ENCODE measurements at regions not wholly inside any gene's neighbourhood (a gene's known extent, or its start where the extent isn't known, plus 50 kb on each side); places are given as distances from the start of the nearest gene placed in this dataset.

GRCh38 chr7:18128846-18129245 lies 101.2 kb upstream of the PRPS1L1 start:
- Histone ChIP-seq H3K4me1 (ENCODE audit: insufficient read depth, low read length) (no peaks in the 10 kb centered on the region), H3K9me3 (ENCODE audit: low read depth, low read length) (no peaks in the 10 kb centered on the region)

GRCh38 chr7:18132811-18133210 lies 105.2 kb upstream of the PRPS1L1 start:
- no peaks in the 10 kb centered on the region for H3K9me3 ChIP-seq (ENCODE audit: low read depth, low read length)
- H3K4me3 ChIP-seq (ENCODE audit: low read length), result no peak overlapping the region
- H3K4me1 ChIP-seq (ENCODE audit: insufficient read depth, low read length), result no peaks in the 10 kb centered on the region
- no peaks in the 10 kb centered on the region for H3K27me3 ChIP-seq (ENCODE audit: insufficient read depth, low read length)

More at GRCh38 chr7:18128846-18129245, 101.2 kb upstream of the PRPS1L1 start:
- Histone ChIP-seq H3K27me3 (ENCODE audit: insufficient read depth, low read length) (no peaks in the 10 kb centered on the region), H3K4me3 (ENCODE audit: low read length) (no peak overlapping the region)

GRCh38 chr7:18133921-18134320 lies 106.3 kb upstream of the PRPS1L1 start:
- Histone ChIP-seq H3K9me3 (ENCODE audit: low read depth, low read length) (no peaks in the 10 kb centered on the region), H3K4me1 (ENCODE audit: insufficient read depth, low read length) (no peaks in the 10 kb centered on the region), H3K4me3 (ENCODE audit: low read length) (no peak overlapping the region), H3K27me3 (ENCODE audit: insufficient read depth, low read length) (no peaks in the 10 kb centered on the region)

- Histone ChIP-seq H3K4me3 (ENCODE audit: low read length) (no peak overlapping the region), H3K9me3 (ENCODE audit: low read depth, low read length) (no peaks in the 10 kb centered on the region), H3K4me1 (ENCODE audit: insufficient read depth, low read length) (peaks cover 11% of the 10 kb centered on the region), H3K27me3 (ENCODE audit: insufficient read depth, low read length) (no peaks in the 10 kb centered on the region)
These were observed 113.3 kb upstream of the PRPS1L1 start for GRCh38 chr7:18140943-18141342.

- peaks cover 11% of the 10 kb centered on the region for H3K4me1 ChIP-seq (ENCODE audit: insufficient read depth, low read length)
- no peak overlapping the region for H3K4me3 ChIP-seq (ENCODE audit: low read length)
- H3K9me3 ChIP-seq (ENCODE audit: low read depth, low read length), result no peaks in the 10 kb centered on the region
- H3K27me3 ChIP-seq (ENCODE audit: insufficient read depth, low read length), result no peaks in the 10 kb centered on the region
These were observed 116.5 kb upstream of the PRPS1L1 start for GRCh38 chr7:18144166-18144565.

GRCh38 chr7:18145160-18145559 lies 117.5 kb upstream of the PRPS1L1 start:
- Histone ChIP-seq H3K27me3 (ENCODE audit: insufficient read depth, low read length) (no peaks in the 10 kb centered on the region), H3K9me3 (ENCODE audit: low read depth, low read length) (no peaks in the 10 kb centered on the region), H3K4me1 (ENCODE audit: insufficient read depth, low read length) (peaks cover 11% of the 10 kb centered on the region), H3K4me3 (ENCODE audit: low read length) (no peak overlapping the region)

GRCh38 chr7:18151422-18151821 lies 123.8 kb upstream of the PRPS1L1 start:
- no peak overlapping the region for H3K4me3 ChIP-seq (ENCODE audit: low read length)
- no peaks in the 10 kb centered on the region for H3K27me3 ChIP-seq (ENCODE audit: insufficient read depth, low read length)
- no peaks in the 10 kb centered on the region for H3K9me3 ChIP-seq (ENCODE audit: low read depth, low read length)
- H3K4me1 ChIP-seq (ENCODE audit: insufficient read depth, low read length), result no peaks in the 10 kb centered on the region

- no peaks in the 10 kb centered on the region for H3K9me3 ChIP-seq (ENCODE audit: low read depth, low read length)
- no peaks in the 10 kb centered on the region for H3K27me3 ChIP-seq (ENCODE audit: insufficient read depth, low read length)
- H3K4me3 ChIP-seq (ENCODE audit: low read length), result no peak overlapping the region
- H3K4me1 ChIP-seq (ENCODE audit: insufficient read depth, low read length), result no peaks in the 10 kb centered on the region
These were observed 125.6 kb upstream of the PRPS1L1 start for GRCh38 chr7:18153183-18153748.

GRCh38 chr7:18154726-18155125 lies 127.1 kb upstream of the PRPS1L1 start:
- no peaks in the 10 kb centered on the region for H3K27me3 ChIP-seq (ENCODE audit: insufficient read depth, low read length)
- H3K4me1 ChIP-seq (ENCODE audit: insufficient read depth, low read length), result no peaks in the 10 kb centered on the region
- H3K4me3 ChIP-seq (ENCODE audit: low read length), result no peak overlapping the region
- no peaks in the 10 kb centered on the region for H3K9me3 ChIP-seq (ENCODE audit: low read depth, low read length)

GRCh38 chr7:18157233-18157632 lies 129.6 kb upstream of the PRPS1L1 start:
- Histone ChIP-seq H3K4me3 (ENCODE audit: low read length) (no peak overlapping the region), H3K9me3 (ENCODE audit: low read depth, low read length) (no peaks in the 10 kb centered on the region), H3K27me3 (ENCODE audit: insufficient read depth, low read length) (no peaks in the 10 kb centered on the region), H3K4me1 (ENCODE audit: insufficient read depth, low read length) (no peaks in the 10 kb centered on the region)

- no peaks in the 10 kb centered on the region for H3K27me3 ChIP-seq (ENCODE audit: insufficient read depth, low read length)
- H3K9me3 ChIP-seq (ENCODE audit: low read depth, low read length), result no peaks in the 10 kb centered on the region
- H3K4me3 ChIP-seq (ENCODE audit: low read length), result no peak overlapping the region
- H3K4me1 ChIP-seq (ENCODE audit: insufficient read depth, low read length), result no peaks in the 10 kb centered on the region
These were observed 135.0 kb upstream of the PRPS1L1 start for GRCh38 chr7:18162657-18163056.

GRCh38 chr7:18163091-18163490 lies 135.4 kb upstream of the PRPS1L1 start:
- Histone ChIP-seq H3K4me3 (ENCODE audit: low read length) (no peak overlapping the region), H3K4me1 (ENCODE audit: insufficient read depth, low read length) (no peaks in the 10 kb centered on the region), H3K9me3 (ENCODE audit: low read depth, low read length) (no peaks in the 10 kb centered on the region), H3K27me3 (ENCODE audit: insufficient read depth, low read length) (no peaks in the 10 kb centered on the region)

GRCh38 chr7:18165166-18165565 lies 137.5 kb upstream of the PRPS1L1 start:
- H3K9me3 ChIP-seq (ENCODE audit: low read depth, low read length), result no peaks in the 10 kb centered on the region
- H3K27me3 ChIP-seq (ENCODE audit: insufficient read depth, low read length), result no peaks in the 10 kb centered on the region
- no peak overlapping the region for H3K4me3 ChIP-seq (ENCODE audit: low read length)
- H3K4me1 ChIP-seq (ENCODE audit: insufficient read depth, low read length), result no peaks in the 10 kb centered on the region

- Histone ChIP-seq H3K4me3 (ENCODE audit: low read length) (no peak overlapping the region), H3K4me1 (ENCODE audit: insufficient read depth, low read length) (no peaks in the 10 kb centered on the region), H3K9me3 (ENCODE audit: low read depth, low read length) (no peaks in the 10 kb centered on the region), H3K27me3 (ENCODE audit: insufficient read depth, low read length) (no peaks in the 10 kb centered on the region)
These were observed 138.4 kb upstream of the PRPS1L1 start for GRCh38 chr7:18166002-18166401.

GRCh38 chr7:18167815-18168214 lies 140.2 kb upstream of the PRPS1L1 start:
- Histone ChIP-seq H3K27me3 (ENCODE audit: insufficient read depth, low read length) (no peaks in the 10 kb centered on the region), H3K4me1 (ENCODE audit: insufficient read depth, low read length) (no peaks in the 10 kb centered on the region), H3K4me3 (ENCODE audit: low read length) (no peak overlapping the region), H3K9me3 (ENCODE audit: low read depth, low read length) (no peaks in the 10 kb centered on the region)

- Histone ChIP-seq H3K9me3 (ENCODE audit: low read depth, low read length) (no peaks in the 10 kb centered on the region), H3K4me3 (ENCODE audit: low read length) (no peak overlapping the region), H3K27me3 (ENCODE audit: insufficient read depth, low read length) (no peaks in the 10 kb centered on the region), H3K4me1 (ENCODE audit: insufficient read depth, low read length) (peaks cover 17% of the 10 kb centered on the region)
These were observed 147.3 kb upstream of the PRPS1L1 start for GRCh38 chr7:18174996-18175395.
